NB4 (cell line): ENCODE measurements at regions not wholly inside any gene's neighbourhood (a gene's known extent, or its start where the extent isn't known, plus 50 kb on each side); places are given as distances from the start of the nearest gene placed in this dataset.

Experiments used
- MYC ChIP-seq: IDR thresholded peaks from 2 replicates; pipeline ENCODE4 v1.6.1; 2011; ENCODE audit warnings: low read depth, low read length
- TF ChIP-seq, protein P1 (sequence below): IDR thresholded peaks from one replicate; pipeline ENCODE4 v1.5.1; 2012; ENCODE audit warnings: low read depth, low read length
- TF ChIP-seq, protein P2 (sequence below): IDR thresholded peaks from 2 replicates; pipeline ENCODE4 v1.6.1; 2011; ENCODE audit warnings: low read depth, low read length

DNA sequence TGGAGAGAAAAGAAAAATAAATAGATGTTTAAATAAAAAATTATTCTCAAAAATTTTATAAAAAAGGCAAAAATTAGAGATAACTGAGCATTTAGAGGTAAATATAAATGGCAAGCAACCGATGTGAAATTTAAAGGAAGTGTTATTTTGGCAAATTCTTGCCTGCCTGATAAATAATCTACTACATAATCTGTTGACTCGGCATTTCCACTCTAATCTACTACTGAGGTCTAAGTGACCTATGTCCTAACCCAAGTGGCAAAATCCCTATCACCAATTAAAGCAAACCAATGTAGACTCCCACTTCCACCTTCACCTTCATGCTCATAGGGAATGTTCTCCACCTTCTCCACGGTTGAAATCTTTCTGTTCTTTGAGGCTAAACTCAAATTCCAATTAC, 1124.1 kb upstream of the CDH2 start:
- TF ChIP-seq, protein P1, sequence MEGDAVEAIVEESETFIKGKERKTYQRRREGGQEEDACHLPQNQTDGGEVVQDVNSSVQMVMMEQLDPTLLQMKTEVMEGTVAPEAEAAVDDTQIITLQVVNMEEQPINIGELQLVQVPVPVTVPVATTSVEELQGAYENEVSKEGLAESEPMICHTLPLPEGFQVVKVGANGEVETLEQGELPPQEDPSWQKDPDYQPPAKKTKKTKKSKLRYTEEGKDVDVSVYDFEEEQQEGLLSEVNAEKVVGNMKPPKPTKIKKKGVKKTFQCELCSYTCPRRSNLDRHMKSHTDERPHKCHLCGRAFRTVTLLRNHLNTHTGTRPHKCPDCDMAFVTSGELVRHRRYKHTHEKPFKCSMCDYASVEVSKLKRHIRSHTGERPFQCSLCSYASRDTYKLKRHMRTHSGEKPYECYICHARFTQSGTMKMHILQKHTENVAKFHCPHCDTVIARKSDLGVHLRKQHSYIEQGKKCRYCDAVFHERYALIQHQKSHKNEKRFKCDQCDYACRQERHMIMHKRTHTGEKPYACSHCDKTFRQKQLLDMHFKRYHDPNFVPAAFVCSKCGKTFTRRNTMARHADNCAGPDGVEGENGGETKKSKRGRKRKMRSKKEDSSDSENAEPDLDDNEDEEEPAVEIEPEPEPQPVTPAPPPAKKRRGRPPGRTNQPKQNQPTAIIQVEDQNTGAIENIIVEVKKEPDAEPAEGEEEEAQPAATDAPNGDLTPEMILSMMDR = no peak
- no peak for TF ChIP-seq MYC
- TF ChIP-seq, protein P2, sequence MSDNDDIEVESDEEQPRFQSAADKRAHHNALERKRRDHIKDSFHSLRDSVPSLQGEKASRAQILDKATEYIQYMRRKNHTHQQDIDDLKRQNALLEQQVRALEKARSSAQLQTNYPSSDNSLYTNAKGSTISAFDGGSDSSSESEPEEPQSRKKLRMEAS = no peak
